Colonic mucosa (tissue), 4 donors: ENCODE measurements at regions not wholly inside any gene's neighbourhood (a gene's known extent, or its start where the extent isn't known, plus 50 kb on each side); places are given as distances from the start of the nearest gene placed in this dataset.

Experiments
- DNase-seq: peaks from one replicate; pipeline ENCODE4 v3.0.0-alpha.2; 2020
- H3K27ac ChIP-seq: fragments of 200-600 bp; one replicate; pipeline ENCODE4 v1.8.0; 2021
- H3K27me3 ChIP-seq: fragments of 200-600 bp; one replicate; pipeline ENCODE4 v1.8.0; 2021
- H3K36me3 ChIP-seq: fragments of 200-600 bp; one replicate; pipeline ENCODE4 v1.8.0; 2021
- H3K4me1 ChIP-seq: fragments of 200-600 bp; one replicate; pipeline ENCODE4 v1.8.0; 2021; ENCODE audit warnings: mild to moderate bottlenecking
- H3K4me3 ChIP-seq: fragments of 200-600 bp; one replicate; pipeline ENCODE4 v1.8.0; 2021
- H3K9ac ChIP-seq, 2 donors: one replicate each; pipeline ENCODE4 v1.7.0; 2013; ENCODE audit warnings: control low read depth in 2 of 2, low read depth in 2 of 2, low read length in 2 of 2
- H3K9me3 ChIP-seq: fragments of 200-600 bp; one replicate; pipeline ENCODE4 v1.8.0; 2021
- intact Hi-C: fragments of 100-400 bp; cut with DNase I; formaldehyde crosslinking; loops from one replicate; pipeline ENCODE4 v1.14.1; 2022
- TF ChIP-seq, protein P1 (sequence below): fragments of 200-600 bp; IDR thresholded peaks from one replicate; pipeline ENCODE4 v1.8.0; 2022; ENCODE audit warnings: antibody characterized with exemption, mild to moderate bottlenecking
- donor health status: healthy.
- donor health status: DM: no; HTN: no; CAD: no.
- donor health status: DM: no; HTN: no; CAD: no.

DNA sequence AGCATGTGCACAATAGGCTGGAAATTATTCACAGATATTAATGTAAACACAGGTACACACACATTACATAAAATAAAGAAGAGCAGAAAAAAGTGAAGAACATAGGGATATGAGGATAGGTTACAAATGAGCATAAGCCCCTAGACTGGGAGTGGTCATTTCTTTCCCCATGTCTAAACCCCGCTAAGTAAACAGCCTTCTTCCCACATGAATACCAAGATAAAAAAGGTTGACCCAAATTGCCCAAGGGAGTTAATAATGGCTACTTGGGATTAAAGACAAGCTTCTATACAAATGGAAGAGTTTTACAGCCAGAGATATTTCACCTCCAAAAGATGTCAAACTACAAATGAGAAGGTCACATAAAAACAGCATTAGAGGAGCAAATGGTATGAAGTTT is 527.1 kb upstream of the CELF2 start:
- TF ChIP-seq, protein P1, sequence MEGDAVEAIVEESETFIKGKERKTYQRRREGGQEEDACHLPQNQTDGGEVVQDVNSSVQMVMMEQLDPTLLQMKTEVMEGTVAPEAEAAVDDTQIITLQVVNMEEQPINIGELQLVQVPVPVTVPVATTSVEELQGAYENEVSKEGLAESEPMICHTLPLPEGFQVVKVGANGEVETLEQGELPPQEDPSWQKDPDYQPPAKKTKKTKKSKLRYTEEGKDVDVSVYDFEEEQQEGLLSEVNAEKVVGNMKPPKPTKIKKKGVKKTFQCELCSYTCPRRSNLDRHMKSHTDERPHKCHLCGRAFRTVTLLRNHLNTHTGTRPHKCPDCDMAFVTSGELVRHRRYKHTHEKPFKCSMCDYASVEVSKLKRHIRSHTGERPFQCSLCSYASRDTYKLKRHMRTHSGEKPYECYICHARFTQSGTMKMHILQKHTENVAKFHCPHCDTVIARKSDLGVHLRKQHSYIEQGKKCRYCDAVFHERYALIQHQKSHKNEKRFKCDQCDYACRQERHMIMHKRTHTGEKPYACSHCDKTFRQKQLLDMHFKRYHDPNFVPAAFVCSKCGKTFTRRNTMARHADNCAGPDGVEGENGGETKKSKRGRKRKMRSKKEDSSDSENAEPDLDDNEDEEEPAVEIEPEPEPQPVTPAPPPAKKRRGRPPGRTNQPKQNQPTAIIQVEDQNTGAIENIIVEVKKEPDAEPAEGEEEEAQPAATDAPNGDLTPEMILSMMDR, result no peak
- no peak overlapping the region for H3K4me3 ChIP-seq
- no peaks in the 10 kb centered on the region for H3K36me3 ChIP-seq
- no peak for DNase-seq
- intact Hi-C loops, result no loop called here
- H3K9ac ChIP-seq, result no peak overlapping the region
- no peak overlapping the region for H3K27ac ChIP-seq
- H3K9me3 ChIP-seq, result no peaks in the 10 kb centered on the region
- no peaks in the 10 kb centered on the region for H3K4me1 ChIP-seq
- H3K27me3 ChIP-seq, result no peaks in the 10 kb centered on the region

DNA sequence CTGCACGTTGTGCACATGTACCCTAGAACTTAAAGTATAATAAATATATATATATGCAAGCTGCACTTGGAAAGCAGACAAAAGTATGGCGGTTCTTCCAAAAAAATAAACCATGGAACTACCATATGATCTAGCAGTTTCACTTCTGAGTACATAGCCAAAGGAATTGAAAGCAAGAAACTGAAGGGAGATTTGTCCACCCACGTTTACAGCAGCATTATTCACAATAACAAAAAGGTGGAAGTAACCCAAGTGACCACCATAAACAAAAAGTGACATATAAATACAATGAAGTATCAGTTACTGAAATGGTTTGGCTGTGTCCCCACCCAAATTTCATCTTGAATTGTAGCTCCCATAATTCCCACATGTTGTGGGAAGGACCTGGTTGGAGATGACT is 525.3 kb upstream of the CELF2 start:
- no peak for DNase-seq
- TF ChIP-seq, protein P1, result no peak
- Histone ChIP-seq H3K4me1 (no peaks in the 10 kb centered on the region), H3K27ac (no peak overlapping the region), H3K27me3 (no peaks in the 10 kb centered on the region), H3K36me3 (no peaks in the 10 kb centered on the region), H3K9me3 (no peaks in the 10 kb centered on the region), H3K9ac (no peak overlapping the region), H3K4me3 (no peak overlapping the region)
- intact Hi-C loops, result no loop called here

DNA sequence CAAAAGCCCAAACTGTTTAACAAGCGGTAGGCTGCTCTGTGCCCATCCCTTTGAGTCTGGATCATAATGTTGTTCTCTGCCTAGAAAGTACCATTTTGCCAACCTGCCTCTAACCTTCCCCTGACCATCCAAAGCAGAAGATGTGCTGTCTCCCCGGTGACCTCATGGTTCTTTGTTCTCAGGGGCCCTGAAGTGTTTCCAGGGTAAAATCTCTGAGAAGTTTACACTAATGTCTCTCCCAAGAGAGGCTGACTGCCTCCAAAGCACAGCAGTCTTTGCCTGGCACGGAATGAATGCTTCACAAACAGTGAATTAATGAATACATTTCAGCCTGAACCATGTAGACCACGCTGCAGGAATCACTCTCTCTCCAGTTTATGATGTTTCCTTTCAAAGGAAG is 523.8 kb upstream of the CELF2 start:
- H3K4me3 ChIP-seq, result no peak overlapping the region
- H3K9ac ChIP-seq, result no peak overlapping the region
- no peaks in the 10 kb centered on the region for H3K27me3 ChIP-seq
- TF ChIP-seq, protein P1, result no peak
- intact Hi-C loops, result no loop called here
- H3K36me3 ChIP-seq, result no peaks in the 10 kb centered on the region
- no peak for DNase-seq
- H3K27ac ChIP-seq, result no peak overlapping the region
- H3K9me3 ChIP-seq, result no peaks in the 10 kb centered on the region
- no peaks in the 10 kb centered on the region for H3K4me1 ChIP-seq

DNA sequence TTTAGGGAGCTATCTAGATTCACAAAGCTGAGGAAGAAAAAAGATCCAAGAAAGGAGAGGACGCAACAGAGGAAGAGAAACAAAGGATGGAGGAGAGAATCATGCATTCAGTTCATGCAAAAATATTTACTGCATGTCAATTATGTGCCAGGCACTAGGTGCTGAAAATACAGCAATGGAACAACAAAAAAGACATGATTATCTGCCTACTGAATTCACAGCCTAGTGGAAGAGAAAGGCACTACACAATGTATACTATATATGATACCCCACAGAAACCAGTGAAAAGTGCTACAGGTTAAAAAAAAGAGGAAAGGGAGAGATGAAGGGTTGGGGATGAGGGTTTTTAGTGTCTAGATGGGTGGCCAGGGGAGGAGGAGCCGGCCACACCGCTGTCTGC is 520.4 kb upstream of the CELF2 start:
- intact Hi-C loops, result no loop called here
- no peak for DNase-seq
- Histone ChIP-seq H3K9ac (no peak overlapping the region), H3K36me3 (no peaks in the 10 kb centered on the region), H3K27ac (no peak overlapping the region), H3K9me3 (no peaks in the 10 kb centered on the region), H3K4me3 (no peak overlapping the region), H3K4me1 (no peaks in the 10 kb centered on the region), H3K27me3 (no peaks in the 10 kb centered on the region)
- TF ChIP-seq, protein P1, result no peak

DNA sequence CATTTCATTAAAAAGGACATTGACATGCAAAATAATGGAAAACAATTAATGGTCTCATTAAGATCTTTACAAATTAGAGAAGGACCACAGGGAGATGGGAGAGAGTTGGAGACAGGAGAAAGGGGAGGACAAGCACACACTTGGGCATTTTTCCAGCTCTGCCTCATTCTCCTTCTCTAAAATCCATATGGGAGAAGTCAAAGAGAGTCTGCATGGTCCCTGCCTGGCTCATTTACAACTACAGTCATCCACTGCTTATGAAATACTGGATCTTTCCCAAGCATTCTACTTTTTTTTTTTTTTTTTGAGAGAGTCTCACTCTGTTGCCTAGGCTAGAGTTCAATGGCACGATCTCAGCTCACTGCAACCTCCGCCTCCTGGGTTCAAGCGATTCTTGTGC is 518.9 kb upstream of the CELF2 start:
- TF ChIP-seq, protein P1, result no peak
- H3K9me3 ChIP-seq, result no peaks in the 10 kb centered on the region
- no peaks in the 10 kb centered on the region for H3K36me3 ChIP-seq
- DNase-seq, result no peak
- H3K27ac ChIP-seq, result no peak overlapping the region
- no peak overlapping the region for H3K9ac ChIP-seq
- H3K4me1 ChIP-seq, result no peaks in the 10 kb centered on the region
- intact Hi-C loops, result no loop called here
- H3K4me3 ChIP-seq, result no peak overlapping the region
- H3K27me3 ChIP-seq, result no peaks in the 10 kb centered on the region

DNA sequence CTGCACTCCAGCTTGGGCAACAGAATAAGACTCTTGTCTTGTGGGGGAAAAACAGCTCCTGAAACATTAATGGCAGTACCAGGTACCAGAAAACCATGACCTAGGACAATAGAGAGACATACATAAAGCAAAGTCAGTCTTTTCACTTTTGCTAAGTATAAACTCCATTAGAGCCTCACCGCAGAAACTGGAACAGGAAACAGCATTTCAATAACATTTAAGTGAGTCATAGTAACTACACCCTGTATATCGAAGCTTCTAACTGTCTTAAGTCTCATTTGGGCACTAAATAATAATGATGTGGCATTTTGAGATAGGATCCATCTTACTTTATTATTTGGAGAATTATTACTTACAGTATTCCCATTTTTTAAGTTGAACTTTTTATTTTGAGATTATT is 517.8 kb upstream of the CELF2 start:
- no peak overlapping the region for H3K4me3 ChIP-seq
- TF ChIP-seq, protein P1, result no peak
- H3K36me3 ChIP-seq, result no peaks in the 10 kb centered on the region
- no peaks in the 10 kb centered on the region for H3K27me3 ChIP-seq
- intact Hi-C loops, result no loop called here
- no peak overlapping the region for H3K9ac ChIP-seq
- no peak overlapping the region for H3K27ac ChIP-seq
- H3K4me1 ChIP-seq, result no peaks in the 10 kb centered on the region
- no peaks in the 10 kb centered on the region for H3K9me3 ChIP-seq
- DNase-seq, result no peak
